HCT116 (cell line): ENCODE measurements at regions not wholly inside any gene's neighbourhood (a gene's known extent, or its start where the extent isn't known, plus 50 kb on each side); places are given as distances from the start of the nearest gene placed in this dataset.

Experiments used
- CBX3 ChIP-seq: IDR thresholded peaks from 2 replicates; pipeline ENCODE4 v1.6.1; 2012; ENCODE audit warnings: low read depth
- CEBPB ChIP-seq: IDR thresholded peaks from 2 replicates; pipeline ENCODE4 v1.6.1; 2012; ENCODE audit warnings: low read depth
- CTCF ChIP-seq, 3 experiments: fragments of 200-600 bp in 1 of 3; sonication (generic) in 1 of 3; IDR thresholded peaks in 2 of 3; conservative IDR thresholded peaks in 1 of 3; 2 replicates each; pipeline ENCODE4 v1.5.1; 2012 to 2017; ENCODE audit warnings: low read depth in 2 of 3, low read length in 2 of 3, antibody characterized with exemption in 1 of 3, borderline replicate concordance in 1 of 3, control low read depth in 1 of 3, mild to moderate bottlenecking in 1 of 3, mixed read lengths in 1 of 3, mixed run types in 1 of 3, moderate library complexity in 1 of 3; ENCODE audit not compliant: insufficient read depth in 1 of 3
- ELF1 ChIP-seq: IDR thresholded peaks from 2 replicates; pipeline ENCODE4 v1.6.1; 2012; ENCODE audit warnings: low read depth, borderline replicate concordance
- POLR2A ChIP-seq: IDR thresholded peaks from 2 replicates; pipeline ENCODE4 v1.7.0; 2011; ENCODE audit warnings: borderline replicate concordance; ENCODE audit not compliant: insufficient read depth, insufficient read length; ENCODE audit errors: extremely low read depth
- POLR2AphosphoS5 ChIP-seq: IDR thresholded peaks from 2 replicates; pipeline ENCODE4 v1.6.1; 2011; ENCODE audit warnings: mild to moderate bottlenecking, low read depth, low read length, moderate library complexity
- SP1 ChIP-seq: IDR thresholded peaks from 2 replicates; pipeline ENCODE4 v1.6.1; 2012; ENCODE audit warnings: low read depth
- YY1 ChIP-seq: IDR thresholded peaks from 2 replicates; pipeline ENCODE4 v1.6.1; 2011; ENCODE audit warnings: low read length, low read depth, moderate library complexity, mild to moderate bottlenecking; ENCODE audit not compliant: insufficient replicate concordance; ENCODE audit errors: extremely low read depth
- ZFX ChIP-seq: fragments of 450-650 bp; IDR thresholded peaks from 2 replicates; pipeline ENCODE4 v1.6.1; 2017
- TF ChIP-seq, protein P1 (sequence below): IDR thresholded peaks from 2 replicates; pipeline ENCODE4 v1.6.1; 2012
- TF ChIP-seq, protein P2 (sequence below): IDR thresholded peaks from 2 replicates; pipeline ENCODE4 v1.6.1; 2012; ENCODE audit warnings: low read depth

- TF ChIP-seq ELF1 (no peak), POLR2A (no peak), CTCF (IDR thresholded peaks at IDR 0.05 in 2 of 3, conservative IDR thresholded peaks at IDR 0.05 in 1 of 3; ENCODE audit: borderline replicate concordance in 1 of 3, insufficient read depth in 1 of 3, low read depth in 2 of 3, low read length in 2 of 3) (no peak), YY1 (no peak), POLR2AphosphoS5 (no peak), SP1 (no peak), CEBPB (no peak), CBX3 (no peak), ZFX (no peak)
- TF ChIP-seq, protein P1, sequence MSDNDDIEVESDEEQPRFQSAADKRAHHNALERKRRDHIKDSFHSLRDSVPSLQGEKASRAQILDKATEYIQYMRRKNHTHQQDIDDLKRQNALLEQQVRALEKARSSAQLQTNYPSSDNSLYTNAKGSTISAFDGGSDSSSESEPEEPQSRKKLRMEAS, result no peak
- TF ChIP-seq, protein P2, sequence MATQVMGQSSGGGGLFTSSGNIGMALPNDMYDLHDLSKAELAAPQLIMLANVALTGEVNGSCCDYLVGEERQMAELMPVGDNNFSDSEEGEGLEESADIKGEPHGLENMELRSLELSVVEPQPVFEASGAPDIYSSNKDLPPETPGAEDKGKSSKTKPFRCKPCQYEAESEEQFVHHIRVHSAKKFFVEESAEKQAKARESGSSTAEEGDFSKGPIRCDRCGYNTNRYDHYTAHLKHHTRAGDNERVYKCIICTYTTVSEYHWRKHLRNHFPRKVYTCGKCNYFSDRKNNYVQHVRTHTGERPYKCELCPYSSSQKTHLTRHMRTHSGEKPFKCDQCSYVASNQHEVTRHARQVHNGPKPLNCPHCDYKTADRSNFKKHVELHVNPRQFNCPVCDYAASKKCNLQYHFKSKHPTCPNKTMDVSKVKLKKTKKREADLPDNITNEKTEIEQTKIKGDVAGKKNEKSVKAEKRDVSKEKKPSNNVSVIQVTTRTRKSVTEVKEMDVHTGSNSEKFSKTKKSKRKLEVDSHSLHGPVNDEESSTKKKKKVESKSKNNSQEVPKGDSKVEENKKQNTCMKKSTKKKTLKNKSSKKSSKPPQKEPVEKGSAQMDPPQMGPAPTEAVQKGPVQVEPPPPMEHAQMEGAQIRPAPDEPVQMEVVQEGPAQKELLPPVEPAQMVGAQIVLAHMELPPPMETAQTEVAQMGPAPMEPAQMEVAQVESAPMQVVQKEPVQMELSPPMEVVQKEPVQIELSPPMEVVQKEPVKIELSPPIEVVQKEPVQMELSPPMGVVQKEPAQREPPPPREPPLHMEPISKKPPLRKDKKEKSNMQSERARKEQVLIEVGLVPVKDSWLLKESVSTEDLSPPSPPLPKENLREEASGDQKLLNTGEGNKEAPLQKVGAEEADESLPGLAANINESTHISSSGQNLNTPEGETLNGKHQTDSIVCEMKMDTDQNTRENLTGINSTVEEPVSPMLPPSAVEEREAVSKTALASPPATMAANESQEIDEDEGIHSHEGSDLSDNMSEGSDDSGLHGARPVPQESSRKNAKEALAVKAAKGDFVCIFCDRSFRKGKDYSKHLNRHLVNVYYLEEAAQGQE, result no peak
Measured at GRCh38 chr13:87234981-87235380, 436.2 kb upstream of the SLITRK5 start.
